ENCODE measurements at regions not wholly inside any gene's neighbourhood (a gene's known extent, or its start where the extent isn't known, plus 50 kb on each side); places are given as distances from the start of the nearest gene placed in this dataset.

GRCh38 chr20:59491884-59492283 lies 112.5 kb upstream of the PHACTR3 start:
- Mint-ChIP-seq H3K27ac (no peak overlapping the region), H3K4me3 (no peak overlapping the region), H3K36me3 (no peaks in the 10 kb centered on the region), H3K9me3 (no peaks in the 10 kb centered on the region), H3K4me1 (no peaks in the 10 kb centered on the region), H3K27me3 (peaks cover 18% of the 10 kb centered on the region)
- DNase-seq = no peak
- CTCF ChIA-PET = no interaction called here

- no peaks in the 10 kb centered on the region for H3K9me3 Mint-ChIP-seq
Observed at GRCh38 chr20:59493926-59494325, 110.4 kb upstream of the PHACTR3 start.

DNA sequence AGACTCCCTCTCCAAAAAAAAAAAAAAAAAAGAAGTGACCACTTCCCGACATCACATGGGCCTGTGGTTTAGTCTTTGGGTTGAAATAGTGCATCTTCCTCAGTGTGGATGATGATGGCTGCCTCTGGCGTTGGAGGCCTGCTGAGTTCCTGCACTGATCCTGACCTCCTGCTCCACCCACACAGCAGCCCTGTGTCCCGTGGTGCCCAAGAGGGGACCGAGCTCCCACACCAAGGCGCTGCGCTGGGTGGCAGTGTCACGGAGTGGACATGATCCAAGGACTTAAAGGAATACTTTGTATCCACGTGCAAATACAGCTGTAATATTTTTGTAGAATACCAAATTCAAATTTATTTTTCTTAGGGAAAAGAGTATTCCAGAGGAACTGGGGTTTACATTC lies 109.2 kb upstream of the PHACTR3 start:
- Mint-ChIP-seq H3K27ac (no peak overlapping the region), H3K36me3 (no peaks in the 10 kb centered on the region), H3K4me1 (no peaks in the 10 kb centered on the region), H3K9me3 (no peaks in the 10 kb centered on the region), H3K27me3 (peaks cover 39% of the 10 kb centered on the region), H3K4me3 (no peak overlapping the region)
- CTCF ChIA-PET = interaction anchor here (0.6 to 1.7 kb wide), 11 partner anchors 8 to 914 kb away, joined by 3 to 10 read pairs (median 4); no protein-coding TSS in a partner anchor
- no peak for DNase-seq

More at GRCh38 chr20:59493926-59494325, 110.4 kb upstream of the PHACTR3 start:
- peaks cover 33% of the 10 kb centered on the region for H3K27me3 Mint-ChIP-seq
- no peak overlapping the region for H3K4me3 Mint-ChIP-seq
- no peaks in the 10 kb centered on the region for H3K36me3 Mint-ChIP-seq
- H3K27ac Mint-ChIP-seq = no peak overlapping the region
- DNase-seq = no peak
- CTCF ChIA-PET = interaction anchor here (0.7 kb wide), 1 partner anchor 95 kb away, joined by 4 read pairs; no protein-coding TSS in a partner anchor
- no peaks in the 10 kb centered on the region for H3K4me1 Mint-ChIP-seq

DNA sequence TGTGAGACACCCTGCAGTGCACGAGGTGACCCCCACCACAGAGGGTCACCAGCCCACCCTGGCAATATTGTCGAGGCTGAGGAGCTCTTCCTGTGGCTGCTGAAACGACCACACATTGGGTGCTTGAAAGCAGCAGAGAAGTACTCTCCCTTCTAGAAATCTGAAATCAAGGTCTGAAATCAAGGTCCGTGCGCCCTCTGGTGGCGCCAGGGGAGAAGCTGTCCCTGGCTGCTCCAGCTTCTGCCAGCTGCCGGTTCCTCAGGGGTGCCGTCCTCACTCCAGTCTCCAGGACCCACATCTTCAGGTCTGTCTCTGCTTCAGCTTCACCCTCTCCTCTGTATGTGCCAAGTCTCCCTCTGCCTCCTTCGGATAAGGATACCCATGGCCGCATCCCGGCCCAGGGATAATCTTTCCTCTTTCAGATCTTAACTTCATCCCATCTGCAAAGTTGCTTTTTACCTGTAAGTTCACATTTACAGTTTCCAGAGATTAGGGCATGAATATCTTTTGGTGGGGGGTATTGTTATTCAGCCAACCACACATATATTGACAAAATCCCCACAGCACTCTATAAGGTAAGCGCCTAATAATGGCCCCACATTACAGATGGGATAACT lies 108.3 kb upstream of the PHACTR3 start:
- Mint-ChIP-seq H3K4me1 (no peaks in the 10 kb centered on the region), H3K4me3 (no peak overlapping the region), H3K27me3 (peaks cover 39% of the 10 kb centered on the region), H3K36me3 (no peaks in the 10 kb centered on the region), H3K27ac (no peak overlapping the region), H3K9me3 (no peaks in the 10 kb centered on the region)
- DNase-seq = peak; percentile 81
- CTCF ChIA-PET = interaction anchor here (0.6 to 1.7 kb wide), 16 partner anchors 9 to 849 kb away, joined by 3 to 10 read pairs (median 4); no protein-coding TSS in a partner anchor

- Mint-ChIP-seq H3K4me1 (no peaks in the 10 kb centered on the region), H3K27ac (no peak overlapping the region), H3K9me3 (no peaks in the 10 kb centered on the region), H3K4me3 (no peak overlapping the region), H3K36me3 (no peaks in the 10 kb centered on the region), H3K27me3 (peaks cover 34% of the 10 kb centered on the region)
- DNase-seq = no peak
- CTCF ChIA-PET = interaction anchor here (0.6 kb wide), 1 partner anchor 416 kb away, joined by 3 read pairs; no protein-coding TSS in a partner anchor
Observed at GRCh38 chr20:59498291-59498690, 106.0 kb upstream of the PHACTR3 start.

DNA sequence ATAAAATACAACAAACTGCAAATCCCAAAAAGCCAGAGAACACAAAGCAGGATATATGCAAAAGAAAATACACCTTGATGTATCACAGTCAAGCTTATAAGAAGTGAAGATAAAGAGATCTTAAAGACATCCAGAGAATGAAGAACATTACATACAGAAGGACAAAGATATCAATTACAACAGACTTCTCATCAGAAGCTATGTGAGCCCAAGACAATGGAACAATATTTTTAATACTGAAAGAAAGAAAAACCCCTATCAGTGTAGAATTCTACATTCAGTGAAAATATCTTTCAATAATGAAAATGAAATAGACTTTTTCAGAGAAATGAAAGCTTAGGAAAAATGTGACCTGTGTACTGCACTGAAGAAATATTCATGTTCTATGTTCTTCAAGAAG lies 104.5 kb upstream of the PHACTR3 start:
- H3K4me3 Mint-ChIP-seq = no peak overlapping the region
- H3K27ac Mint-ChIP-seq = no peak overlapping the region
- H3K36me3 Mint-ChIP-seq = no peaks in the 10 kb centered on the region
- peaks cover 34% of the 10 kb centered on the region for H3K27me3 Mint-ChIP-seq
- H3K4me1 Mint-ChIP-seq = no peaks in the 10 kb centered on the region
- no peak for DNase-seq
- CTCF ChIA-PET = no interaction called here
- H3K9me3 Mint-ChIP-seq = no peaks in the 10 kb centered on the region

- Mint-ChIP-seq H3K27ac (no peak overlapping the region), H3K9me3 (no peaks in the 10 kb centered on the region), H3K4me1 (no peaks in the 10 kb centered on the region), H3K27me3 (peaks cover 3% of the 10 kb centered on the region), H3K4me3 (no peak overlapping the region), H3K36me3 (no peaks in the 10 kb centered on the region)
- no peak for DNase-seq
- CTCF ChIA-PET = interaction anchor here (1.1 kb wide), 1 partner anchor 11 kb away, joined by 3 read pairs; no protein-coding TSS in a partner anchor
Observed at GRCh38 chr20:59508729-59509128, 95.6 kb upstream of the PHACTR3 start.

- H3K27me3 Mint-ChIP-seq = peaks cover 42% of the 10 kb centered on the region
- DNase-seq = no peak
- H3K4me3 Mint-ChIP-seq = no peak overlapping the region
- no peaks in the 10 kb centered on the region for H3K9me3 Mint-ChIP-seq
- no peak overlapping the region for H3K27ac Mint-ChIP-seq
- no peaks in the 10 kb centered on the region for H3K36me3 Mint-ChIP-seq
- CTCF ChIA-PET = no interaction called here
- no peaks in the 10 kb centered on the region for H3K4me1 Mint-ChIP-seq
Observed at GRCh38 chr20:59512651-59513050, 91.7 kb upstream of the PHACTR3 start.

DNA sequence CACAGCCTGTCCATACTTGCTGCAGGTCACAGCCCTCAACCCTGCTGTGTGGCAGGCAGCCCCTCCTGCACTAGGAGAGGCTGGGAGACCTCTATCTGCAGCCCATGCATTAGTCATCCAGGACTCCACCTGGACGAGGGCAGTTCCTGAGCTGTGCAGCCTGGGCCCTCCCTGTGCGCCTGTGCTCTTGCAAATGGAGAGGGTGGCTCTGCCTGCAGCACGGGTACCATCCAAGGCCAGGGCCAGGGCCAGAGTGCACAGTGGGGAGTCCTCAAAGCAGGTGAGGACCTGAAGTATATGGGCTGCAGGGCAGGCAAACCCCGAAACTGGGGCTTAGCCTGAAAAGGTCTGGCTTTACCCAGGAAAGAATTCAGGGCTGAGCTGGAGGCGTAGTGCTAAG lies 89.8 kb upstream of the PHACTR3 start:
- DNase-seq = no peak
- H3K36me3 Mint-ChIP-seq = no peaks in the 10 kb centered on the region
- H3K4me3 Mint-ChIP-seq = no peak overlapping the region
- CTCF ChIA-PET = no interaction called here
- no peaks in the 10 kb centered on the region for H3K4me1 Mint-ChIP-seq
- H3K9me3 Mint-ChIP-seq = no peaks in the 10 kb centered on the region
- H3K27ac Mint-ChIP-seq = no peak overlapping the region
- peaks cover 56% of the 10 kb centered on the region for H3K27me3 Mint-ChIP-seq

- Mint-ChIP-seq H3K27me3 (peaks cover 56% of the 10 kb centered on the region), H3K4me3 (no peak overlapping the region), H3K4me1 (no peaks in the 10 kb centered on the region), H3K36me3 (no peaks in the 10 kb centered on the region), H3K9me3 (no peaks in the 10 kb centered on the region), H3K27ac (no peak overlapping the region)
- no peak for DNase-seq
- CTCF ChIA-PET = no interaction called here
Observed at GRCh38 chr20:59515013-59515905, 89.1 kb upstream of the PHACTR3 start.

DNA sequence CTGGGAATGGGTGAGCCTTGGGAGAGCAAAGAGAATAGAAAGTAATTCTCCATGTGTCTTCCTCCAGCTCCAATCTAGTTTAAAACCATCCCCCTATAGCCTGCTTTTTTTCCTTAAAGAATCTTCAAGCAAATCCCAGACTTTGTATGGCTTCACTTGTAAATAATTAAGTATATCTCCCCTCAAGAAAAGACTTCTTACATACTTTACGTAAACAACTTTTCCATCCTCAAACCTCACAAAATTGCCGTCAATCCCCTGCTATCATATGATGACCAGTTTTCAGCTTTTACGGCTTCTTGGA lies 88.5 kb upstream of the PHACTR3 start:
- peaks cover 60% of the 10 kb centered on the region for H3K27me3 Mint-ChIP-seq
- H3K9me3 Mint-ChIP-seq = no peaks in the 10 kb centered on the region
- H3K4me3 Mint-ChIP-seq = no peak overlapping the region
- H3K36me3 Mint-ChIP-seq = no peaks in the 10 kb centered on the region
- H3K4me1 Mint-ChIP-seq = no peaks in the 10 kb centered on the region
- CTCF ChIA-PET = no interaction called here
- H3K27ac Mint-ChIP-seq = no peak overlapping the region
- no peak for DNase-seq

GRCh38 chr20:59518881-59519706 lies 85.2 kb upstream of the PHACTR3 start:
- no peak overlapping the region for H3K4me3 Mint-ChIP-seq
- CTCF ChIA-PET = interaction anchor here (0.6 to 1.5 kb wide), 3 partner anchors 10 to 23 kb away, joined by 3 to 8 read pairs (median 3); no protein-coding TSS in a partner anchor
- H3K36me3 Mint-ChIP-seq = no peaks in the 10 kb centered on the region
- no peaks in the 10 kb centered on the region for H3K9me3 Mint-ChIP-seq
- no peak overlapping the region for H3K27ac Mint-ChIP-seq
- peaks cover 68% of the 10 kb centered on the region for H3K27me3 Mint-ChIP-seq
- no peaks in the 10 kb centered on the region for H3K4me1 Mint-ChIP-seq
- DNase-seq = peak; percentile 37

DNA sequence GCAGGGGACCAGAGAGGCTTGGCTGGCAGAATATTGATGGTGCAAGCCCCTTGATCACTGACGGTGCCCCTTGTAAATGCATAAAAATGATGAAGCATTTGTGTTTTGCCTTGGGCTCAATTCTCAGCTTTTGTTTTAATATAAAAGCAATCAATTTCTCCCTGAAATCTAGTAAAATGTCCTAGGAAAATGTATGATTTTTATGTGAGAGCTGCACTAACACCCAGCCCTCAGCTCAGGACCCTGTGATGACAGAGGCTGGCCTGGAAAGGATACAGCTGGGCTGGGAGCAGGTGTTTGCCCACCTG lies 84.7 kb upstream of the PHACTR3 start:
- peaks cover 62% of the 10 kb centered on the region for H3K27me3 Mint-ChIP-seq
- no peaks in the 10 kb centered on the region for H3K36me3 Mint-ChIP-seq

DNA sequence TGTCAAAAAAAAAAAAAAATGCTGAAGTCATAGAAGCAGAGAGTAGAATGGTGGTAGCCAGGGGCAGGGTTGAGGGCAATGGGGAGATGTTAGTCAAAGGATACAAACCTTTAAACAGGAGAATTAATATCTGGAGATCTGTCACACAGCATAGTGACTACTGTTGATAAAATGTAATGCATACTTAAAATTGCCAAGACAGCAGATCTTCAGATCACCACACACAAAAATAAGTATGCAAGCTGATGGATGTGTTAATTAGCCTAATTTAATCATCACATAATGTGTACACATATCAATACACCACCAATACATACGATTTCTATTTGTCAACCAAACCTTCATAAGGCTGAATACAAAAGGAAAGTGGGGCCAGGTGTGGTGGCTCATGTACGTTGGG lies 83.5 kb upstream of the PHACTR3 start:
- Mint-ChIP-seq H3K4me1 (no peaks in the 10 kb centered on the region), H3K9me3 (no peaks in the 10 kb centered on the region), H3K4me3 (no peak overlapping the region), H3K27ac (no peak overlapping the region), H3K36me3 (no peaks in the 10 kb centered on the region), H3K27me3 (peaks cover 57% of the 10 kb centered on the region)
- CTCF ChIA-PET = no interaction called here
- no peak for DNase-seq

More for the DNA sequence above, 84.7 kb upstream of the PHACTR3 start:
- CTCF ChIA-PET = interaction anchor here (1.0 to 1.5 kb wide), 2 partner anchors 11 to 24 kb away, joined by 3 to 8 read pairs; no protein-coding TSS in a partner anchor
- Mint-ChIP-seq H3K9me3 (no peaks in the 10 kb centered on the region), H3K4me1 (no peaks in the 10 kb centered on the region), H3K27ac (no peak overlapping the region), H3K4me3 (no peak overlapping the region)
- no peak for DNase-seq

All from activated naive CD4-positive, alpha-beta T cell treated with anti-CD3 and anti-CD28 coated beads, Interleukin-2, amount 10 ng/mL, durations not matched to agents 7 days and 5 days (primary cell).